ENCODE measurements at regions not wholly inside any gene's neighbourhood (a gene's known extent, or its start where the extent isn't known, plus 50 kb on each side); places are given as distances from the start of the nearest gene placed in this dataset.
"Not testable (repeated sequence)": the region's sequence is repeated elsewhere in the genome, so short reads cannot be mapped to it uniquely, and the experiment has no call there.

- H3K36me3 Mint-ChIP-seq = no peaks in the 10 kb centered on the region
- H3K27ac Mint-ChIP-seq = no peak overlapping the region
- no peaks in the 10 kb centered on the region for H3K9me3 Mint-ChIP-seq
- H3K27me3 Mint-ChIP-seq = no peaks in the 10 kb centered on the region
- H3K4me1 Mint-ChIP-seq = no peaks in the 10 kb centered on the region
- H3K4me3 Mint-ChIP-seq = no peak overlapping the region
Measured at GRCh38 chr1:201721082-201722049, 107.6 kb upstream of the IPO9 start.

GRCh38 chr1:201724039-201724765 is 104.8 kb upstream of the IPO9 start:
- no peaks in the 10 kb centered on the region for H3K4me1 Mint-ChIP-seq
- no peaks in the 10 kb centered on the region for H3K36me3 Mint-ChIP-seq
- no peak overlapping the region for H3K4me3 Mint-ChIP-seq
- H3K27ac Mint-ChIP-seq = no peak overlapping the region
- H3K27me3 Mint-ChIP-seq = no peaks in the 10 kb centered on the region
- no peaks in the 10 kb centered on the region for H3K9me3 Mint-ChIP-seq

GRCh38 chr1:201724766-201725118 is 104.2 kb upstream of the IPO9 start:
- no peak overlapping the region for H3K27ac Mint-ChIP-seq
- no peaks in the 10 kb centered on the region for H3K36me3 Mint-ChIP-seq
- H3K4me3 Mint-ChIP-seq = no peak overlapping the region
- no peaks in the 10 kb centered on the region for H3K9me3 Mint-ChIP-seq
- no peaks in the 10 kb centered on the region for H3K27me3 Mint-ChIP-seq
- no peaks in the 10 kb centered on the region for H3K4me1 Mint-ChIP-seq

GRCh38 chr1:201726700-201727099 is 102.3 kb upstream of the IPO9 start:
- H3K4me3 Mint-ChIP-seq = no peak overlapping the region
- no peaks in the 10 kb centered on the region for H3K36me3 Mint-ChIP-seq
- no peaks in the 10 kb centered on the region for H3K4me1 Mint-ChIP-seq

GRCh38 chr1:201728731-201729130 is 100.2 kb upstream of the IPO9 start:
- H3K4me1 Mint-ChIP-seq = no peaks in the 10 kb centered on the region
- H3K9me3 Mint-ChIP-seq = no peaks in the 10 kb centered on the region
- no peaks in the 10 kb centered on the region for H3K27me3 Mint-ChIP-seq
- H3K27ac Mint-ChIP-seq = no peak overlapping the region
- H3K4me3 Mint-ChIP-seq = no peak overlapping the region
- no peaks in the 10 kb centered on the region for H3K36me3 Mint-ChIP-seq

More at GRCh38 chr1:201726700-201727099, 102.3 kb upstream of the IPO9 start:
- Mint-ChIP-seq H3K27me3 (no peaks in the 10 kb centered on the region), H3K27ac (no peak overlapping the region), H3K9me3 (no peaks in the 10 kb centered on the region)

- Mint-ChIP-seq H3K4me1 (no peaks in the 10 kb centered on the region), H3K36me3 (no peaks in the 10 kb centered on the region)
Measured at GRCh38 chr1:201729973-201730608, 98.9 kb upstream of the IPO9 start.

GRCh38 chr1:201730611-201731010 is 98.3 kb upstream of the IPO9 start:
- H3K27me3 Mint-ChIP-seq = no peaks in the 10 kb centered on the region

More at GRCh38 chr1:201729973-201730608, 98.9 kb upstream of the IPO9 start:
- Mint-ChIP-seq H3K27me3 (no peaks in the 10 kb centered on the region), H3K9me3 (no peaks in the 10 kb centered on the region), H3K4me3 (no peak overlapping the region), H3K27ac (no peak overlapping the region)

GRCh38 chr1:201731142-201731541 is 97.8 kb upstream of the IPO9 start:
- Mint-ChIP-seq H3K27me3 (no peaks in the 10 kb centered on the region), H3K4me3 (no peak overlapping the region), H3K27ac (no peak overlapping the region), H3K36me3 (no peaks in the 10 kb centered on the region), H3K9me3 (no peaks in the 10 kb centered on the region), H3K4me1 (no peaks in the 10 kb centered on the region)

More at GRCh38 chr1:201730611-201731010, 98.3 kb upstream of the IPO9 start:
- Mint-ChIP-seq H3K27ac (no peak overlapping the region), H3K4me1 (no peaks in the 10 kb centered on the region), H3K9me3 (no peaks in the 10 kb centered on the region), H3K36me3 (no peaks in the 10 kb centered on the region), H3K4me3 (no peak overlapping the region)

GRCh38 chr1:201731592-201731991 is 97.4 kb upstream of the IPO9 start:
- H3K36me3 Mint-ChIP-seq = no peaks in the 10 kb centered on the region
- H3K4me3 Mint-ChIP-seq = no peak overlapping the region

GRCh38 chr1:201732351-201732750 is 96.6 kb upstream of the IPO9 start:
- H3K9me3 Mint-ChIP-seq = no peaks in the 10 kb centered on the region
- H3K36me3 Mint-ChIP-seq = no peaks in the 10 kb centered on the region
- H3K4me3 Mint-ChIP-seq = no peak overlapping the region
- no peaks in the 10 kb centered on the region for H3K4me1 Mint-ChIP-seq
- H3K27me3 Mint-ChIP-seq = peaks cover 3% of the 10 kb centered on the region
- H3K27ac Mint-ChIP-seq = no peak overlapping the region

More at GRCh38 chr1:201731592-201731991, 97.4 kb upstream of the IPO9 start:
- no peaks in the 10 kb centered on the region for H3K4me1 Mint-ChIP-seq
- H3K27ac Mint-ChIP-seq = no peak overlapping the region
- no peaks in the 10 kb centered on the region for H3K9me3 Mint-ChIP-seq
- H3K27me3 Mint-ChIP-seq = no peaks in the 10 kb centered on the region

GRCh38 chr1:201734221-201734620 is 94.7 kb upstream of the IPO9 start:
- not testable (repeated sequence) for H3K27ac Mint-ChIP-seq, H3K36me3 Mint-ChIP-seq, H3K27me3 Mint-ChIP-seq, H3K9me3 Mint-ChIP-seq, H3K4me1 Mint-ChIP-seq, H3K4me3 Mint-ChIP-seq

- no peaks in the 10 kb centered on the region for H3K36me3 Mint-ChIP-seq
- H3K9me3 Mint-ChIP-seq = no peaks in the 10 kb centered on the region
- peaks cover 9% of the 10 kb centered on the region for H3K4me1 Mint-ChIP-seq
- peaks cover 3% of the 10 kb centered on the region for H3K27me3 Mint-ChIP-seq
- H3K4me3 Mint-ChIP-seq = no peak overlapping the region
- no peak overlapping the region for H3K27ac Mint-ChIP-seq
Measured at GRCh38 chr1:201734786-201735185, 94.2 kb upstream of the IPO9 start.

- Mint-ChIP-seq H3K36me3 (no peaks in the 10 kb centered on the region), H3K9me3 (no peaks in the 10 kb centered on the region), H3K27ac (no peak overlapping the region), H3K4me1 (peaks cover 19% of the 10 kb centered on the region), H3K4me3 (no peak overlapping the region), H3K27me3 (peaks cover 3% of the 10 kb centered on the region)
Measured at GRCh38 chr1:201736707-201737320, 92.1 kb upstream of the IPO9 start.

GRCh38 chr1:201737352-201738060 is 91.5 kb upstream of the IPO9 start:
- H3K36me3 Mint-ChIP-seq = no peaks in the 10 kb centered on the region

GRCh38 chr1:201739080-201739479 is 89.9 kb upstream of the IPO9 start:
- peaks cover 3% of the 10 kb centered on the region for H3K27me3 Mint-ChIP-seq
- peak overlapping the region; percentile 86 for H3K4me3 Mint-ChIP-seq
- no peaks in the 10 kb centered on the region for H3K9me3 Mint-ChIP-seq
- H3K27ac Mint-ChIP-seq = no peak overlapping the region
- peaks cover 19% of the 10 kb centered on the region for H3K4me1 Mint-ChIP-seq
- no peaks in the 10 kb centered on the region for H3K36me3 Mint-ChIP-seq

More at GRCh38 chr1:201737352-201738060, 91.5 kb upstream of the IPO9 start:
- H3K4me3 Mint-ChIP-seq = no peak overlapping the region
- H3K9me3 Mint-ChIP-seq = no peaks in the 10 kb centered on the region
- H3K4me1 Mint-ChIP-seq = peaks cover 19% of the 10 kb centered on the region
- peaks cover 3% of the 10 kb centered on the region for H3K27me3 Mint-ChIP-seq
- no peak overlapping the region for H3K27ac Mint-ChIP-seq

All from activated naive CD4-positive, alpha-beta T cell treated with anti-CD3 and anti-CD28 coated beads, Interleukin-2, amount 50 U/mL, for 24 hours (primary cell).